ENCODE measurements at regions not wholly inside any gene's neighbourhood (a gene's known extent, or its start where the extent isn't known, plus 50 kb on each side); places are given as distances from the start of the nearest gene placed in this dataset.

DNA sequence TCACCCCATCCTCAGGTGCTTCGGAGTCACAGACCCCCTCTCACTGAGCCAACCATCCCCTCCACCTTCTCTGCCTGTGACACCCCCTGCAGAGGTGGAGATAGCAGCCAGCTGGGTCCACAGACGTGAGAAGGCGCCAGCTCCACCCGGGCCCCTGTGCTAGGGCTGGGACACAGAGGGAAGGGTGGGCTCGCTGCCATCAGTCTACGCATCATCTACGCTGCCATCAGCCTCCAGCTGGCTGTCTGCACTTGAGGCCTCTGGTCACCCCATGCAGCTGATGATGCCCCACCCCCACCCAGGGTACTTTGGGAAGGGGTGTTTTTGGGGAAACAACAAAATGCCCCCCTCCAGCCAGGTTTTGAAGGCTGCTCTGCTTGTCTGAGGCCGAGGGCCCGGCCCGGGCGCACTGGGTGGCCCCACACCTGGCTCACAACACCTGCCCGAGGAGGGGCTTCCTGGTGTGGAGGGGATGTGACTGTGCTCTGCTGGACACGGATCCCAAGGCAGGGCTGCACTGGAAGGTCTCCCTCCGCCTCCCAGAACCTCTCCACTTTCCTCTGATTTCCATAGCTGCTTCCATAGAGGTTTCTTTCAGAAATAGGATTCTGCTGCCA, 163.4 kb upstream of the IQSEC1 start:
- Histone ChIP-seq H3K4me3 (ENCODE audit: low read depth, low read length) (no peak overlapping the region), H3K4me1 (ENCODE audit: control insufficient read depth, insufficient read depth, low read length, poor library complexity, severe bottlenecking) (peaks cover 24% of the 10 kb centered on the region), H3K27ac (ENCODE audit: insufficient read depth, low read length, poor library complexity, severe bottlenecking) (no peak overlapping the region), H3K9me3 (ENCODE audit: control insufficient read depth in 2 of 2, low read length in 2 of 2) (no peaks in the 10 kb centered on the region), H3K36me3 (ENCODE audit: control insufficient read depth, insufficient read depth, low read length) (no peaks in the 10 kb centered on the region), H3K27me3 (ENCODE audit: control insufficient read depth, insufficient read depth, low read length) (no peaks in the 10 kb centered on the region)
- Mint-ChIP-seq H3K27ac (no peak overlapping the region), H3K36me3 (no peaks in the 10 kb centered on the region), H3K4me3 (no peak overlapping the region), H3K9me3 (no peaks in the 10 kb centered on the region), H3K27me3 (peaks cover 16% of the 10 kb centered on the region), H3K4me1 (peaks cover 0 to 32% (median 18%) of the 10 kb centered on the region in 4 donors)
- DNase-seq, result no peak
- no peak for ATAC-seq (ENCODE audit: low read depth in 2 of 2)

DNA sequence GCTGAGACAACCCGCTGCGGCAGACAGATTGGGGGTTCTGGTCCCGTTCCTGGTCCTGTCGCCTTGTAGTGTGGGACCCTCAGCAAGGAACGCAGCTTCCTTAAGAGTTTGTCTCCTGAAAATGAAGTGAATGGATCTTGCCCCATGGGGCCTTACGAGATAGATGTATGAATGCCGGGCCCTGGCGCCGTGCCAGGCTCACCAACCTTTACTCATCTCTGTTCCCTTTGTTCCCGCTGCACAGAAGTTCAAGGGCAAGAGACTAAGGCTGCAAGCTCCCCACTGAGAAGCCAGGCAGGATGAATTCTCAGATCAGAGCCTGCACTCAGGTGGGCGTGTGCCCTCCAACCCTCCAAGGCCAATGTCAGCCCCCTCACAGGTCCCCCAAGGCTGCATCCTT, 162.7 kb upstream of the IQSEC1 start:
- peaks cover 24% of the 10 kb centered on the region for H3K4me1 ChIP-seq (ENCODE audit: control insufficient read depth, insufficient read depth, low read length, poor library complexity, severe bottlenecking)
- Mint-ChIP-seq H3K4me3 (no peak overlapping the region), H3K36me3 (no peaks in the 10 kb centered on the region), H3K27ac (peak overlapping the region in 1 of 3 donors; percentile 55), H3K9me3 (no peaks in the 10 kb centered on the region), H3K27me3 (peaks cover 16% of the 10 kb centered on the region), H3K4me1 (peaks cover 0 to 32% (median 18%) of the 10 kb centered on the region in 4 donors)
- no peaks in the 10 kb centered on the region for H3K36me3 ChIP-seq (ENCODE audit: control insufficient read depth, insufficient read depth, low read length)
- DNase-seq, result no peak
- no peaks in the 10 kb centered on the region for H3K27me3 ChIP-seq (ENCODE audit: control insufficient read depth, insufficient read depth, low read length)
- no peak overlapping the region for H3K27ac ChIP-seq (ENCODE audit: insufficient read depth, low read length, poor library complexity, severe bottlenecking)
- no peak for ATAC-seq (ENCODE audit: low read depth in 2 of 2)
- H3K4me3 ChIP-seq (ENCODE audit: low read depth, low read length), result no peak overlapping the region
- no peaks in the 10 kb centered on the region for H3K9me3 ChIP-seq (ENCODE audit: control insufficient read depth in 2 of 2, low read length in 2 of 2)

GRCh38 chr3:13235079-13235478, 161.8 kb upstream of the IQSEC1 start:
- H3K27ac Mint-ChIP-seq, result peak overlapping the region in 1 of 3 donors; percentile 71
- no peaks in the 10 kb centered on the region for H3K36me3 Mint-ChIP-seq
- Histone ChIP-seq H3K9me3 (ENCODE audit: control insufficient read depth in 2 of 2, low read length in 2 of 2) (no peaks in the 10 kb centered on the region), H3K4me3 (ENCODE audit: low read depth, low read length) (no peak overlapping the region), H3K27ac (ENCODE audit: insufficient read depth, low read length, poor library complexity, severe bottlenecking) (no peak overlapping the region), H3K27me3 (ENCODE audit: control insufficient read depth, insufficient read depth, low read length) (no peaks in the 10 kb centered on the region), H3K4me1 (ENCODE audit: control insufficient read depth, insufficient read depth, low read length, poor library complexity, severe bottlenecking) (peaks cover 24% of the 10 kb centered on the region), H3K36me3 (ENCODE audit: control insufficient read depth, insufficient read depth, low read length) (no peaks in the 10 kb centered on the region)
- ATAC-seq (ENCODE audit: low read depth in 2 of 2) (peak in 1 of 2 donors; percentile 40), DNase-seq (peak in 1 of 3 donors; percentile 68)
- H3K4me1 Mint-ChIP-seq, result peaks cover 0 to 32% (median 18%) of the 10 kb centered on the region in 4 donors
- peaks cover 16% of the 10 kb centered on the region for H3K27me3 Mint-ChIP-seq
- H3K9me3 Mint-ChIP-seq, result no peaks in the 10 kb centered on the region
- H3K4me3 Mint-ChIP-seq, result peak overlapping the region in 1 of 4 donors; percentile 83

DNA sequence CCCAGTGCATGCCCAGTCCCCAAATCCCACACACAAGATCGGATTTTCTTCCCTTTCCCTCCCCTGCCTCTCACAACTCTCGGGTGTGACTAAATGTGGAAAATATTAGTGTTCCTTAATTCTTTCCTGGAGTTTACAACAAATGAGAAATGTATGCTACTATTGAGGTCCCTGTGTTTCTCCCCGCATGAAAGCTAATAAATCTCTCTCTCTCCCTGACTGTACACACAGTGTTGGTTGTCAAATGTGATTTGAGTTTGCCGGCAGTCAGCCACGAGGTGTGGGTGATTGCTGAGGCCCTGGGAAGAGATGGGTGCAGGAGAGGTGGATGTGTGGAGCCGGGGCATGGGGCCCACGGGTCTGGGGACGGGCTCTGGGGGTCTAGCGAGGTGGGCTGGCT, 161.4 kb upstream of the IQSEC1 start:
- Mint-ChIP-seq H3K9me3 (no peaks in the 10 kb centered on the region), H3K4me1 (peaks cover 0 to 32% (median 18%) of the 10 kb centered on the region in 4 donors), H3K36me3 (no peaks in the 10 kb centered on the region), H3K4me3 (peak overlapping the region in 3 of 4 donors; percentile 26 to 83 (median 36)), H3K27ac (peak overlapping the region in 2 of 3 donors; percentile 12 to 71), H3K27me3 (peaks cover 15% of the 10 kb centered on the region)
- no peaks in the 10 kb centered on the region for H3K27me3 ChIP-seq (ENCODE audit: control insufficient read depth, insufficient read depth, low read length)
- no peak overlapping the region for H3K4me3 ChIP-seq (ENCODE audit: low read depth, low read length)
- ATAC-seq (ENCODE audit: low read depth in 2 of 2) (no peak), DNase-seq (no peak)
- no peak overlapping the region for H3K27ac ChIP-seq (ENCODE audit: insufficient read depth, low read length, poor library complexity, severe bottlenecking)
- H3K36me3 ChIP-seq (ENCODE audit: control insufficient read depth, insufficient read depth, low read length), result no peaks in the 10 kb centered on the region
- H3K4me1 ChIP-seq (ENCODE audit: control insufficient read depth, insufficient read depth, low read length, poor library complexity, severe bottlenecking), result peaks cover 24% of the 10 kb centered on the region
- no peaks in the 10 kb centered on the region for H3K9me3 ChIP-seq (ENCODE audit: control insufficient read depth in 2 of 2, low read length in 2 of 2)

GRCh38 chr3:13233487-13234485, 160.6 kb upstream of the IQSEC1 start:
- Mint-ChIP-seq H3K27me3 (peaks cover 12% of the 10 kb centered on the region), H3K4me1 (peaks cover 0 to 32% (median 18%) of the 10 kb centered on the region in 4 donors), H3K27ac (peak overlapping the region in 1 of 3 donors; percentile 12), H3K4me3 (peak overlapping the region in 1 of 4 donors; percentile 73), H3K9me3 (no peaks in the 10 kb centered on the region), H3K36me3 (no peaks in the 10 kb centered on the region)
- Histone ChIP-seq H3K27me3 (ENCODE audit: control insufficient read depth, insufficient read depth, low read length) (no peaks in the 10 kb centered on the region), H3K4me3 (ENCODE audit: low read depth, low read length) (no peak overlapping the region), H3K36me3 (ENCODE audit: control insufficient read depth, insufficient read depth, low read length) (no peaks in the 10 kb centered on the region), H3K9me3 (ENCODE audit: control insufficient read depth in 2 of 2, low read length in 2 of 2) (no peaks in the 10 kb centered on the region), H3K27ac (ENCODE audit: insufficient read depth, low read length, poor library complexity, severe bottlenecking) (no peak overlapping the region), H3K4me1 (ENCODE audit: control insufficient read depth, insufficient read depth, low read length, poor library complexity, severe bottlenecking) (peaks cover 24% of the 10 kb centered on the region)
- DNase-seq (peak in 1 of 3 donors; percentile 28), ATAC-seq (ENCODE audit: low read depth in 2 of 2) (no peak)

DNA sequence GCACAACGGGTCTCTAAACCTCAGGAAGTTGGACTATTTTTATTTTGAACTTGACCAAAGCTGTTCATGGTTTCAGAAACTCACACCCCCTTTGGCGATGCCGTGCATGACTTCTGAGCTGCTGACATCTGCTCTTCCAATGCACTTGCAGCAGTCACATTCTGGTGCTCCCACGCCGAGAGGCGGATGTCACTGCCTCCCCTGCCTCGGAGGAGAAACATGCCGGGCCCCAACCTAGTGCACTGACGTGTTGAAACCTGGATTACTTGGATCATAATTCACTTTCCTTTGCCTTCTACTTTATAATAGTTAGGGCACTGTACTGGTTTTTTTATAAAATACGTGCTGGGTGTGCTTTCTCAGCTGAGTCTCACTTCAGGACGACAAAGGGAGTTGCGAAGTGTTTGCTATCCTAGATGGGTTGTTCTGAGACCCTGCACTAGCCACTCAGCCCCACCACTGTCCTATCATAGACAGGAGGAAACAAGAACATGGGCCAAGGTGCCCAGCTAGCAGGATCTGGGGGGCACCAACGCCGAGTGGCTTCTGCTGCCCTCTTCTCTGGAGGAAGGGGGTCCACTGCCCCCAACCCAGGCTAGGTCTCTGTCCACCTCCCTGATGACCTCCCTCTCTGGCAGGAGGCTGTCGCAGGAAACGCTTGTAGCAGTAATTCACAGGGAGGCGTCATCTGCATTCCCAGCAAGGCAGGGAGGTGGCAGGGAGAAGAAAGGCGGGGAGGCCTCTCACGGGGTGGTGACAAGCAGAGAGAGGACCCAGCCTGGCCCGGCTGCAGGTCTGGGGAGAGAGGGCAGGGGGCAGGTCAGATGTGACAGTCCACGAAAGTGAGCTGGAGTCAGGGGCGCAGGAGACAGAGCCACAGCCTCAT, 158.8 kb upstream of the IQSEC1 start:
- H3K36me3 ChIP-seq (ENCODE audit: control insufficient read depth, insufficient read depth, low read length), result no peaks in the 10 kb centered on the region
- DNase-seq (no peak), ATAC-seq (ENCODE audit: low read depth in 2 of 2) (no peak)
- H3K27ac ChIP-seq (ENCODE audit: insufficient read depth, low read length, poor library complexity, severe bottlenecking), result no peak overlapping the region
- Mint-ChIP-seq H3K27ac (peak overlapping the region in 1 of 3 donors; percentile 20), H3K27me3 (peaks cover 12% of the 10 kb centered on the region), H3K4me3 (no peak overlapping the region), H3K36me3 (no peaks in the 10 kb centered on the region), H3K9me3 (no peaks in the 10 kb centered on the region), H3K4me1 (peaks cover 0 to 30% (median 18%) of the 10 kb centered on the region in 4 donors)
- no peaks in the 10 kb centered on the region for H3K27me3 ChIP-seq (ENCODE audit: control insufficient read depth, insufficient read depth, low read length)
- H3K4me3 ChIP-seq (ENCODE audit: low read depth, low read length), result no peak overlapping the region
- no peaks in the 10 kb centered on the region for H3K9me3 ChIP-seq (ENCODE audit: control insufficient read depth in 2 of 2, low read length in 2 of 2)
- peaks cover 24% of the 10 kb centered on the region for H3K4me1 ChIP-seq (ENCODE audit: control insufficient read depth, insufficient read depth, low read length, poor library complexity, severe bottlenecking)

GRCh38 chr3:13229273-13229949, 156.2 kb upstream of the IQSEC1 start:
- Histone ChIP-seq H3K27me3 (ENCODE audit: control insufficient read depth, insufficient read depth, low read length) (no peaks in the 10 kb centered on the region), H3K9me3 (ENCODE audit: control insufficient read depth in 2 of 2, low read length in 2 of 2) (no peaks in the 10 kb centered on the region), H3K4me1 (ENCODE audit: control insufficient read depth, insufficient read depth, low read length, poor library complexity, severe bottlenecking) (peaks cover 9% of the 10 kb centered on the region), H3K4me3 (ENCODE audit: low read depth, low read length) (no peak overlapping the region), H3K36me3 (ENCODE audit: control insufficient read depth, insufficient read depth, low read length) (no peaks in the 10 kb centered on the region), H3K27ac (ENCODE audit: insufficient read depth, low read length, poor library complexity, severe bottlenecking) (no peak overlapping the region)
- DNase-seq (peak in 1 of 3 donors; percentile 47), ATAC-seq (ENCODE audit: low read depth in 2 of 2) (no peak)
- no peak overlapping the region for H3K4me3 Mint-ChIP-seq
- H3K9me3 Mint-ChIP-seq, result no peaks in the 10 kb centered on the region
- H3K27ac Mint-ChIP-seq, result peak overlapping the region in 1 of 3 donors; percentile 24
- H3K36me3 Mint-ChIP-seq, result no peaks in the 10 kb centered on the region
- peaks cover 9% of the 10 kb centered on the region for H3K27me3 Mint-ChIP-seq
- H3K4me1 Mint-ChIP-seq, result peaks cover 0 to 13% (median 7%) of the 10 kb centered on the region in 4 donors
